GM21737 (cell line): ENCODE measurements at regions not wholly inside any gene's neighbourhood (a gene's known extent, or its start where the extent isn't known, plus 50 kb on each side); places are given as distances from the start of the nearest gene placed in this dataset.

Experiments
- ATAC-seq: cut with Tn5 transposase; IDR thresholded peaks from one replicate; pipeline ENCODE4 v1.9.1; 2021; ENCODE audit warnings: mild to moderate bottlenecking, moderate library complexity; ENCODE audit not compliant: unreplicated experiment

DNA sequence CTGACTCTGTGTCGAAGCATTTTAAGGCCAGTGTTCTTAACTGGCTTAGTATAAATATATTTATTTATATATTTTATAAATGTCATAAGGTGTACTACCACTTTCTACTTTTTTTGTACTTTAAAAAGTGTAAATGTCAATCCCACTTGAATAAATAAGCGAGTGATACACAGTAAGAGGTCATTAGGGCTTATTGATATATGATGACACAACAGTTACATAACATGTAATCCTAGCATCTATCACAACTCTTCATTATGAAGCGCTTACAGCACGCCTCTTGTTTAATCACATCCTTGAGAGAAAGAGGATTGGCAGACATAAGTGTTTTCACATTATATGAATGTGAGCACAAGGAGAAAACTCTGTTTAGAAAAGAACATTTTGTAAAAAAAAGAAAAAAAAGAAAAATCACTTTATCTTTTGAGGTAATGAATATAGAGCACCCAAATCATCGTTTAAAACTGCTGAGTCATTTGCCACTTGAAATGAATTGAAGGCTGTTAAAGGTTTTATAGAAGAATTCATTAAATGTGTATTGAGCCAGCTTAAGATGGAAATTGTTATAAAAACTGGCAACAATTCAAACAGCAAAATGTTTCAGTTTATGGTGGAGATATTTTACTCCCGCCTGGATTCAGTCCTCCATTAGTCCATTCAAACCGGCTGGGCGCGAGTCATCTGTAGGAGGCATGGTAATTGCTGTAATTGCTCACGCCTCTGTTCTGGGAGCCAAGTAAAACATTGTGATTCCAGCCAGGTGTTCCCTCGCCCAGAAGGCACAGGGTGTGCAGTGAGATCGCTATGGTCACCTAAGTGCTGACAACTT lies 627.3 kb upstream of the KIRREL3 start:
- no peak for ATAC-seq

GRCh38 chr11:127627204-127627603 lies 626.6 kb upstream of the KIRREL3 start:
- ATAC-seq, result no peak

DNA sequence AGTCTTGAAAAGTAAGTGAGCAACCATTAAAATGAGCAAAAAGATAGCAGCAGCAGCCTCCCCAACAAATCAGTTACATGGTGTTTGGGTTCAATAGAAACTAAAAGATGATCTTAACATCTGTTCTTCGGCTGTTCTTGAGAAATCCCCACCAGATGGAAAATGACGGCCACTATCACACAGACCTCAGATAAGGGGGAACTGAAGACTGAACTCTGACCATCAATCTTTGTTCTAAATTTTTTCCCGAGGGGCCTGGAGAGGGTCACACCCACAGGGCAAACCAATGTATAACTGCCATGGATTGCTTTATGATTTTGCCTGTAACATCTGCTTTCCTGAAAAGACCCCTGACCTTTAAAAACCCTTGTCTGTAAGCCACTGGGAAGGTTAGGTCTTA lies 624.8 kb upstream of the KIRREL3 start:
- ATAC-seq, result no peak

DNA sequence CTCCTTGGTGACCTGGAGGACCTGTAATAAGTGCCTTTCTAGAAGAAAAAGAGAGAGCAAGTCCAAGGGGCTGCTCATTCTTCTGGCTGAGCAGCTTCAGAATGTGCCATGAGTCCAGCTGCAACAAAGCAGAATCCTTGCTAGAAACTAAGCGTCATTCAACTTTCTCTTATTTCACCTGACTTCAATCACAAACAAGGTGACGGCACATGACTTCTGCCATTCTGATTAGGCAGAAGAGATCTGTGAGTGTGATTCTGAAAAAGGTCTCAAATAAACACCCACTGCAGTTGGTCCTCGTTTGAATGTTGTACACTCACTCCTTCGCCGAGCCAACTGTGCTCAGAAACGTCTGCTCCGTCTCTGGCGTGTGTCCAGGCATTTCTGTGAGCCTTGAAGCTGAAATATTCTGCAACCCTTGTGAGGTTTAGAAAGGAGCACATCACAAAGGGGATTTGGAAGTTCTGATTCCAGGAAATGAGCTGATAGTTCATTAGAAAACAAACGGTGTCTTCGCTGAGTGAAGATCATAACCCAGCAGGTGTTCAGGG lies 623.8 kb upstream of the KIRREL3 start:
- ATAC-seq, result no peak

- no peak for ATAC-seq
These were observed 622.1 kb upstream of the KIRREL3 start for GRCh38 chr11:127622686-127623085.

GRCh38 chr11:127620671-127621070 lies 620.1 kb upstream of the KIRREL3 start:
- ATAC-seq, result no peak

DNA sequence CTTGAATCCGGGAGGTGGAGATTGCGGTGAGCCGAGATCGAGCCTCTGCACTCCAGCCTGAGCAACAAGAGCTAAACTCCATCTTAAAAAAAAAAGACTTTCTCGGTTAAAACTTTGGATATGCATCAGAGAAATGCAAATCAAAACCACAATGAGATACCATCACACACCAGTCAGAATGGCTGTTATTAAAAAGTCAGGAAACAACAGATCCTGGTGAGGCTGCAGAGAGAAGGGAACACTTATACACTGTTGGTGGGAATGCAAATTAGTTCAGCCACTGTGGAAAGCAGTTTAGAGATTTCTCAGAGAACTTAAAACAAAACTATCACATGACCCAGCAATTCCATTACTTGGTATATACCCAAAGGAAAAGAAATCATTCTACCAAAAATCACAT lies 619.4 kb upstream of the KIRREL3 start:
- ATAC-seq, result no peak

- ATAC-seq, result no peak
These were observed 618.2 kb upstream of the KIRREL3 start for GRCh38 chr11:127618721-127619120.

DNA sequence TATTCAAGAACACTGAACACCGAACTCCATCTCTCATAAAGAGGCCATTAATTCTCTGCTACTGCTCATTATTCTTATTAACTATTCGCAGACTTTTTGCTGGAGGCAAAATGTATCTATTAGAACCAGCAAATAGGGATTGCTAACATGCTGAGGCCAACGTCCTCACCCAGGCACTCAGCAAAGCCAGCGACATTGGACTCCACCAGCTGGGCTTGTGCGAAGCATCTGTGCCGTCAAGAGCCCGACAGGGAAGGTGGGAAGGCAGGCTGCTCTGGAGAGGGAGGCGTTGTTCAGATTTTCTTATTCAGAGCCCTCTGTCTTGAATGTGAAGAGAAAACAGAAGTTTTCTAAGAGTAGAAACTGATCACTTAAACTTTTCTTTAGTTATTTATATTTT lies 615.6 kb upstream of the KIRREL3 start:
- ATAC-seq, result no peak

DNA sequence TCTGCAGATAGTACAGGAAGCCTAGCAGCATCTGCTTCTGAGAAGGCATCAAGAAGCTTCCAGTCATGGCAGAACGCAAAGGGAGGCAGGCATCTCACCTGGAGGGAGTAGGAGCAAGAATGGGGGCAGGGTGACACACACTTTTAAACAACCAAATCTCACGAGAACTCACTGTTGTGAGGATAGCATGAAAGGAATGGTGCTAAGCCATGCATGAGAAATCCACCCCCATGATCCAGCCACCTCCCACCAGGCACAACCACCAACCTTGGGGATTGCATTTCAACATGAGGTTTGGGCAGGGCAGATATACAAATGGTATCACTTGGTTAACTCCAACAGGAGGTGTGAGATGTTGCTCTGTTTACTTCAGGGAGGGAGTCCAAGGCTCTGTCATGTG lies 612.0 kb upstream of the KIRREL3 start:
- ATAC-seq, result no peak

DNA sequence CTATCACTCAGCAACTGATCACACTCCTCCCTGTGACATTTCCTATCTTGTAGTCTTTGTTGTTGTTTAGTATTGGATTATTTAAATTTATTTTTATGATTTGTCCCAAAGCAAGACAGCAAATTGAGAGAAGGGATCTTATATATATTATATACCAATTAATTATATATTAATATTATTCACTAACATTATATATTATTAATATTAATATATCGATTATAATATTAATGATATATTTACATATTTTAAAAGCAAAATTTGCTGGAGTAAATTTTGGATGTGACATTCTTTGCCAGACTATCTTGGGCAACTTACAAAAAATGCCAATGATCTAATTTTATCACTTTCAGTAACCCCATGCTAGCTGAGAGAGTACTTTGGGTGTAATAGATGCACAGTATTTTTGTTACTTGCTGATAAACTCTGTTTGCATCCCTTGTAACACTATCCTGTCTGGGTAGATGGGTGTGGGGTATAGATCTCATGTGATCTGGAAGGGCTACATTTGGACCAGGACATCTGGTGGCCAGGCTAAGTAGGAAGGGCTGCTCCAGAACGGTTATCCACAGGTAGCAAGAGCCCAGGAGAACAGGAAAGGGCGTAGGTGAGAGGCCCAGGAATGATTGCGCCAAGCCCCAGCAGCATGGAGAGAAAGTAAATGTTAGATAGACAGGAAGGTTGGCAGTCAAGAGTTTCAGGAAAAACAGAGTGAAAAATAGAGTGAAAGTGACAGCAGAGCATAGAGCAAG lies 608.6 kb upstream of the KIRREL3 start:
- ATAC-seq, result no peak

DNA sequence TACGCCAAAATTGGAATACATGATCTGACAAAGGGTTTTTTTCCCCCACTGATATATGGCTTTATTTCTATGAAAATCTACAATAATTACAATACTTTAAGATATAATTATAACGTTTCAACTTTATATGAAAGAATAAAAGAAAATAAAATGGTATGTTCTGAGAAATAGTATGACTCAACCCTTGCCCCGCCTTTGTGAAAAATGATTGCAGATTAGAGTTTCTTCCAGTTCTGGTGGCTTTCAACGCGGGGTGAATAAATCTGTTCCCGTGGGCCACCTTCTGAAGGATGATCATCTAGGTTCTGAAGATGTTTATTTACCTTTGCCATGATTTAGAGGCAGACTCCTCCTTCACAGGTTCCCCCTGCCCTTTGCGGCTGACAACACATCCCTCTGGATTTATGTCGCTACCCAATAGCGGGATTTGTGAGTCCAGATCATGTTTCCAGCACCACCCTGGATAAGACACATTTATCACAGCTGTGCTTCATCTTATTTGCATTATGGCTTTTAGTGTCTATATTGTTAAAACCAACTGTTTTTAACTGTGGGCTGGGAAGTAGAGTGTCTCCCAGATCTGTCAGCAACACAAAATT lies 607.0 kb upstream of the KIRREL3 start:
- ATAC-seq, result no peak

DNA sequence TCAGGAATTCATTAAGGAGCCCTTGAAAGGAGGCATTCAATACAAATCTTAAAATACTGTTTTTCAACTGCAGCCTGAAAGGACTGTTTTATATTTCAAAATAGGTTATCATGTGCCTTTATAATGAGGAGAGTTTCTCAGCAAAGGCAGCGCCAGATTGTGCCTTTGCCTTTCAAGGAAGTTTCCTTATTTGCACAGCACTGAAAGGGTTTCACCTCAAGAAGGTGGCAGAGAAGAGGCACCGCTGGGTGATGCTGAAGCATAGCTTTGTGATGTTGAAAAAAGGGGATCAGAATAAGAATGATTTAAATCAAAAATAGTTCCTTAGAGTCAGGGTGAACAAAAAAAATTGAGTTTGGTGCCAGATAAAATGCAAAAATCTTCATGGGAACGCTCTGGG lies 601.0 kb upstream of the KIRREL3 start:
- no peak for ATAC-seq

DNA sequence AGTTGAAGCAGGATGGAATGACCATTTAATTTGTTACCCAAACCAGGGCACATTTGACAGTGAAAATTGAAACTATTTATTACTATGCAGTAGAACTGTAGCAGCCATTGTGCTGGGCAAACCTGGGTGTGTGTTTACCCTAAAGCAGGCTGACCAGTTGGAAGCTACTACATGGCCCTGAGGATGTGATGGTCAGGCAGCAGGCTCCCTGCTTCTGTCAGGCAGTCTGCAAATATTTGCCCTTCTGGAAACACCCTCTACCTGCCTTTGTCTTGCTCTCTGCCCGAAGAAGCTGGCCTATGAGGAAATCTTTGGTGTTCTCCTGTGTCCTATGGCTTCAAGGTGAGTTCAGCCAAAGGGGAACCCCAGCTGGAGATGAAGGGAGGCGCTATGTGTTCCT lies 600.1 kb upstream of the KIRREL3 start:
- ATAC-seq, result no peak

DNA sequence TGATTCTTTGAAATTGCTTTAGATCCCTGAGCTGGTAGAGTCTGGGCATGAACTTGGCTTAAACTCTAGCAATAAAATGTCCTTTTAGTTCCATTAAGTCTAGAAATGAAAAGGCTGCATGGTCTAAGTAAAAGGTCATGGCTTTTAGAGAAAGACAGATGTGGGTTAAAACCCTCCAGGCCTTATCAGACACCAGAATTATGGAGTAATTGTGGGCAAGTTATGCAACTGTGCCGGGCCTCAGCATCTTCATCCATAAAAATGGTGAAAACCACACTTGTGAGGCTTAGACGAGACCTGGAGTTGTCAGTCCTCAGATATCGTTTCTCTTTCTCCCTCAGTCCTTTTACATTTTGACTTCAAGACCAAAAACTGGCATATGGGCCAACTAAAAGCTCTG lies 597.9 kb upstream of the KIRREL3 start:
- ATAC-seq, result no peak

- ATAC-seq, result no peak
These were observed 595.9 kb upstream of the KIRREL3 start for GRCh38 chr11:127596433-127596832.

GRCh38 chr11:127592371-127592770 lies 591.8 kb upstream of the KIRREL3 start:
- no peak for ATAC-seq

GRCh38 chr11:127590314-127590713 lies 589.7 kb upstream of the KIRREL3 start:
- ATAC-seq, result no peak

GRCh38 chr11:127588431-127588830 lies 587.9 kb upstream of the KIRREL3 start:
- no peak for ATAC-seq

GRCh38 chr11:127587511-127587910 lies 586.9 kb upstream of the KIRREL3 start:
- no peak for ATAC-seq

- ATAC-seq, result no peak
These were observed 575.6 kb upstream of the KIRREL3 start for GRCh38 chr11:127576210-127576609.

DNA sequence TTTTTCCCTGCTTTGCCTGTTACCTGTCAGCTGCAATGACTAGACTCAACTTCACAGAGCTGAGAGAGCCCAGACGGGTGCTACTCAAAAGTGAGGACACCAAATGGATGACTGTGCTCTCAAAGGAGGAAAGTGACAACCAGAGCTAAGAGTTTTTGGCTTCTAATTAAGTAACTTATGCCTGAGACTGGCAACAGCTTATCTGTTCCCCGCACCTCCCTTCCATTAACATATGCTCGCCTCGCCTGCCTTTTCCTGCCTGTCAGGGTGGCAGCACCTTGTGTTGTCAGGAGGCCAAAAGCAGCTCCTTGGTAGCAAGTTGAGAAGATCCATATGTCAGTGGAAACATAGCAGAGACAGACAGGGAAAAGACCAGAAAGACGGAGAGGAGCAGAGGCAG lies 573.9 kb upstream of the KIRREL3 start:
- no peak for ATAC-seq
